NCI-H1436 treated with DMSO at 0.1 percent for 48 hours (cell line): ENCODE measurements at regions not wholly inside any gene's neighbourhood (a gene's known extent, or its start where the extent isn't known, plus 50 kb on each side); places are given as distances from the start of the nearest gene placed in this dataset.
"Not testable (repeated sequence)": the region's sequence is repeated elsewhere in the genome, so short reads cannot be mapped to it uniquely, and the experiment has no call there.

ENCODE experiments used
- DNase-seq: peaks from one replicate; lab custom pipeline; 2025; lab: John Stamatoyannopoulos, UW

DNA sequence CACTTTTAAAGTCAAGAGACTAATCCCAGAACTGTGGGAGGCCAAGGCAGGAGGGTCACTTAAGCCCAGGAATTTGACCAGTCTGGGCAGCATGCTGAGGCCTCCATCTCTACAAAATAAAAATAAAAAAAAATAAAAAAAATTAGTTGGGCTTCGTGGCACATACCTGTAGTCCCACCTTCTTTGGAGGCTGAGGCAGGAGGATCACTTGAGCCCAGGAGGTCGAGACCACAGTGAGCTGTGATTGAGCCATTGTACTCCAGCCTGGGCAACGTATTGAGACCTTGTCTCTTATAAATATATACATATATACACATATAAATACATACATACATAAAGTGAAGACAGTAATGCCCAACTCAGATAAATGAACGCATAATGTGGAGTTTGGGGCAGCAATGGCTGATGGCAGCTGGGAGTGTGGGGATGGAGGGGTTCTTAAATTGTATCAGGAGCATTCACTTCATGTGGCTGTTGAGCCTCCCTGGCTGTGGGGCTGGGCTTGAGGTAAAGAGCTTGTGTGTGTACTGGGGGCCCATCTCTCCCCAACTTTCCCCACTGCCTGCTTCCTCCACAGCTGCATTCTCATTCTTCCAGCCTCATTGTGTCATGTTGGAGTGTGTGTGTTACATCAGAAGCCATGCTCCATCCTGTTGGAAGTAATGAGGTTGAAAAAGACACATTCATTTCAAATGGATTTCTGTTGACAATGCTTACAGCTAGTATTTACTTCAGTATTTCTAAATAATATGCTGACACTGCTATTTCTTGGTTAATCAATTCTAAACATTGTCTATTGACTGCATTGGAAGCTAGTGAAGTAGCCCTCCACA, 96.5 kb upstream of the HS6ST1 start:
- no peak for DNase-seq

DNA sequence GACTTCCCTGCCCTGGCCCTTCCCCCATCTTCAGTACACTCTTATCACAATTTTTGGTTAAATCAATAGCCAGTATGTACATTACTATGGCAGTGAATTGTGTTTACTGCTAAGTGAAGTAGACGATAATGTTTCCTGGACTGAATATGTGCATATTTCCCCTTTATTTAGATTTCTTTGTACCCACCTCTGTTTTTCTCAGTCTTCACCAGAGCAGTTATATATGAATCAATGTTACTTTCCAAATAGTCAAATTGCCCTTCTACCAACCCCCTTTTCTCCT, 97.1 kb upstream of the HS6ST1 start:
- DNase-seq = no peak

DNA sequence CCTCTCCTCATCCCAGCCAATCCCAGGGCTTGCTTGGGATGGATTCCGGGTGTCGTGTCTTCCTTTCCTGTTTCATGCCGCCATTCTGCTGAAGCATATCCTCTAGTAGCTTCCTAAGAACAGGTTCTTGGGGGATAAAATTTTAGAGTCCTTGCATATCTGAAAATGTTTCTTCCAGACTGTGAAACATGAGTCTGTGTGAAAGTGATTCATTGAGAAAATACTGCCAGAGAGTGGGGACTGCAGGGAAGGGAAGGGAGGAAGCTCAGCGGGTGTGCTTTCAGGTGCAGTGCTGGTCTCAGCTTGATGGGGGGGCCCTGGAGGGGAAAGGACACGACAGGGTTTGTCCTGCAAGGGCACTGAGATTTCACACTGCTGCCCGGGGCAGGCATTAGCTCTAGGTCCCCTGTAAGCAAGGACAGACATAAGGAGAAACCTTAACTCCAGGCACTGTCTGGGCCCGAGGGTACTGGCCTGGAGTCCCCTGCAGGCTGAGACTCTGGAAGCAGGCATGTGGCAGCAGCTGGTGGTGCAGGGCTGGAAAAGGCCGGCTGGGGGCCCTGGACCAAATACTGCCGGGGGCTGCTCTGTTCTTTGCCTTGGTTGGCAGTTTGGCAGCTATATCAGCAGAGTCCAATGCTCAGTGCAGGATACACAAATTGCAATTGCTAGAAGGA, 97.6 kb upstream of the HS6ST1 start:
- no peak for DNase-seq

DNA sequence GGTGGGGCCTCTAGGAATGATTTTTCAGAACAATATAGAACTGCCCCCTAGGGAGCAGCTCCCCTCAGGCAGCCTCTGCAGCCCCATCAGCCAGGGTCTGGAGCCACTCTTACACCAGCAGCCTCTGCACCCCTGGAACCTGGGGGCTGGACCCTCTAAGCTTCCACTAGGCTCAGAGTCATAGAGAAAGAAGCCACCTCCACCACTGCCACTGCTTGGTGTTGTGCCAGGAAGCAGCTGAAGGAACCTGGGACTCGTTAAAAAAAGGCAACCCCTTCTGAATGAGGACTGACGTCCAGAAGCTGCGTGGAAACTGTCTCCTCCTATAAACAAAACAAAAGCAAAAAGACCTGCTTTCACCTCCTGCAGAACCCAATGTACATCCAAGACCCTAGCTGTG, 98.1 kb upstream of the HS6ST1 start:
- no peak for DNase-seq

DNA sequence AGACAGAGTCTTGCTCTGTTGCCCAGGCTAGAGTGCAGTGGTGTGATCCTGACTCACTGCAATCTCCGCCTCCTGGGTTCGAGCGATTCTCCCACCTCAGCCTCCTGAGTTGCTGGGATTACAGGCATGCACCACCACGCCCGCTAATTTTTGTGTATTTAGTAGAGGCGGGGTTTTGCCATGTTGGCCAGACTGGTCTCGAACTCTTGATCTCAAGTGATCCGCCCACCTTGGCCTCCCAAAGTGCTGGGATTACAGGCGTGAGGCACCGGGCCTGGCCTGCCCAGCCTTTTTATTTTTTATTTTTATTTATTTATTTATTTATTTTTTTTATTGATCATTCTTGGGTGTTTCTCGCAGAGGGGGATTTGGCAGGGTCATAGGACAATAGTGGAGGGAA, 98.6 kb upstream of the HS6ST1 start:
- DNase-seq = not testable (repeated sequence)

DNA sequence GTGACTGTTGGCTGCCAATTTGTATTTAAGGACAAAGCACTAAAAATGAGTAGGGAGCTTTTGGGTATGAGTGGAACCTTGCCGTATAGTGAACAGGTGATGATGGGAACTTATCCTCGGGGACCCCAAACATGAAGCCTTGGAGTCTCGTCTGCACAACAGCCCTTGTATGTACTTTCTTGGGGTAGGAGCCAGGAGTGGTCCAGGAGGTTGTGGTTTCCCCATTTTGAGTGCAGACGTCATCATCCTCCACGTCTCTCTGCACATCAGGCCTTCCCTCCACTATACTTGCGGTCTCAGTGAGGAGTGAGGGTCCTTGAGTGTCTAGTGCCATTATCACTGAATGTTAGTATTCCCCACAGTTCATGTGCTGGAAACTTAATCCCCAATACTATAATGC, 101.5 kb upstream of the HS6ST1 start:
- DNase-seq = no peak

DNA sequence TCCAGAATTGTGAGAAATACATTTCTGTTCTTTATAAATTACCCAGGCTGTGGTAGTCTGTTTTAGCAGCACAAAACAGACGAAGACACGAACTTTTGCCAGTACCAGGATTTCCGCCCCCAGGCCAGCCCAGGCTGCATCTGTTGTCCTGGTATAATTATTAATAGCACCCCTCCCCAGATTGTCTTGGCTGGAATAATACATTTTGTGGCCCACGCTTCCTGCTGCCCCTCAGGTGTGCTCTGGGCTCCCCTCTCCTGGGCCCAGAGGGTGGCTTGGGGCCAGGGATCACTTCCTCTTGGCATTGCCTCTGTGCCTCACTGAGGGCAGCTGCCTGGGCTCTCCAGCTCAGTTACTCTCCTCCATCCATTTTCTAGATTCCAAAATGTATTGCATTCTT, 102.1 kb upstream of the HS6ST1 start:
- DNase-seq = no peak

DNA sequence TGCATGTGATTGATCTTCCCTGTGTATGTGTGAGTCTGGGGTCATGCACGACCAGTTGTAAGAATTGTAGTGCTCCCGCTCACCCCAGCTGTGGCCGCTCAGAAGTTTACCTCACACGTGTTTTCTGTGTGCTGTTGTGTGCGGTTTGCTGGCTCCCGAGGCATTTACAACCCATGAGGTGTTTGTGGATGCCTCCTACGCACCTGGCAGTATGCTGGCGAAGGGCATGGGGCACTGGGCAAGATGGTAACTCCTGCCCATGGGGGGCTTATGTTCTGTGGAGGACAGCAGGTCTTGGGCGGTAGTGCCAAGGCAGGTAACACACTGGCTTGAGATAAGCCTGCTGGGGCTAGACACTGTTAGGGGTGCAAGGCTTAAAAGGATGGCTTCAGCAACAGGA, 102.6 kb upstream of the HS6ST1 start:
- DNase-seq = no peak

DNA sequence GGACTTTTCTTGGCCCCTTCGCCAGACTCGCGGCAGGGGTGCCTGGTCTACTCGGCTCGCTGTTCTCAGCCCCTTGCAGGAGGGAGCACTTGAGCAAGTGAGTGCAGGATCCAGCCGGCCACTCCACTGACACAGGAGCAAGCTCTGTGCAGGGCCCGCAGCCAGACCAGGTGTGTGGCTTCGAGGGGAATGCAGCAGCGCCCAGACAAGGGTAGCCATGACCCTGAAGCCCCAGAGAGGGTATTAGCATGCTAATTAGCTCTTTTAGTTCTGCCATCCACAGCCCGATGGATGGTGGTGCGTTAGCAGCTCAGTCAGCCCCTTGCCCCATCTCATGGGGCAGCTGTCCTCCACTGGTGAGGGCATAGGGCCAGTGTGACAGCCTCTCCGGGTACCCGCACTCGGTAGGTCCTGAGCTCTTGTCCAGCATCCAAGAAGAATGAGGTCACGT, 103.2 kb upstream of the HS6ST1 start:
- no peak for DNase-seq

DNA sequence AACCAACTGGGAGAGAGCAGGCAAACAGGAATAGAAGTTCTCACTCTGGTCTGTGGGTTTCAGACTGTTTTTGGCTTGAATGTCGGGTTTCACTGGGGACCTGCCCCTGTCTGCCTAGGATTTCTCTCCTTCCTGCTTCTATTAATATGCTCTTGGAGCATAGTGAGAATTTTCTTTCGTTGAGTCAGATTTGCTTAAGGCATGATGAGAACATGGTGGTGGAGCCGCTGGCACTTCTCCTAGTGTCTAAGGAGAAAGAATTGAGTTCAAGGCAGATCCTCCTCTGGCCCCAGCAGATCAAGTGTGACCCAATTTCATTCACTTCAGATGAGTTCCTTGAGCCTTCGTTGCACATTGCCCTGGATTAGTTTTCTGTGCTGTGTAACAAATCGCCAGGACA, 103.9 kb upstream of the HS6ST1 start:
- no peak for DNase-seq

DNA sequence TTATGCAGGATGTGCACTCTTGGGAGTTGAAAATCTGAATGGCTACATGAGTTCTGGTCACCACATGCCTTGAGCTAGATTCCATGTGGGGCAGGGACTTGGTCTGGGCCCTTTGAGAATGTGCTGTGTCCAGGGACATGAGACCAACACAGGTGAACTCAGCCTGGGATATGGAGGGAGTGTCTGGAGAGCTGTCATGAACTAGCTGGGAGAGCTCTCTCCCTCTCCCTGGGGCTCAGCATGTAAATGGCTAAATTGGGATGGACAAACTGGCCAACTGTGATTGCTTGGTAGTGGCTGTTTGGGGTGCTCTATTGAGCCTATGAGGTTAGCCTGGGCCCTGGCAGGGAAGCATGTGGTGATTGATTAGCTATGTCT, 105.1 kb upstream of the HS6ST1 start:
- DNase-seq = no peak

DNA sequence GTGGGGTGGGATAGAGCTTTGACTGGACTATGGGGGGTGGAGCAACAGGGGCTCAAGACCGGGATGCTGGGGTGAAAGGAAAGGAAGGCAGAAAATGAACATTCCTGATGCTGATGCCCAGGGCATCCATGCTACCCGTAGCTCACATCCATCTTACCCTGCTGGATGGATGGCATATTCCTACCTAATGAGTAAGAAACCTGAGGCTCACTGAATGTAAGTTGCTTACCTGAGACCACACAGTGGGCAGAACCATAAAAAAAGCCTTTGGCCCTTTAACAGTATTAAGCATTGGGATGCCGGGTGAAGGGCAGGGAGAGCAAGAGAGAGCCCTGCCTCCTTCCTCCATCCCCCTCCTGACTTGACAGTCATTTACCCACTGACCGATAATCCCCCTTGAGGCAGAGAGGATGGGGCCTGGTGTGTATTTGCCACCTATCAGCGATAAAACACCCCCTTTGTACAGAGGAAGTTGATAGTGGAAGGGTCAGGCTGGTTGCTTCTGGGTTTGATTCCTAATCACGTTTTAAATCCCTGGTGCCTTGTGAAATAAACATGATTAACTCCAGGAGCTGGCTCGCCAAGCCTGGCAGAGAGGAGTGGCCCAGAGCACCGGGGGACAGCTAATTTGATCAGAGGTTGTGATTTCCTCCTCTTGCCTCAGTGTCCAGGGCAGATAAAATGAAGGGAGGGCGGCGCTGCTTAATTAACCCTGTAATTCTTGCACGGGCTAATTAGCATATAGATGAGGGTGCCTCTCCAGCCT, 105.9 kb upstream of the HS6ST1 start:
- no peak for DNase-seq

DNA sequence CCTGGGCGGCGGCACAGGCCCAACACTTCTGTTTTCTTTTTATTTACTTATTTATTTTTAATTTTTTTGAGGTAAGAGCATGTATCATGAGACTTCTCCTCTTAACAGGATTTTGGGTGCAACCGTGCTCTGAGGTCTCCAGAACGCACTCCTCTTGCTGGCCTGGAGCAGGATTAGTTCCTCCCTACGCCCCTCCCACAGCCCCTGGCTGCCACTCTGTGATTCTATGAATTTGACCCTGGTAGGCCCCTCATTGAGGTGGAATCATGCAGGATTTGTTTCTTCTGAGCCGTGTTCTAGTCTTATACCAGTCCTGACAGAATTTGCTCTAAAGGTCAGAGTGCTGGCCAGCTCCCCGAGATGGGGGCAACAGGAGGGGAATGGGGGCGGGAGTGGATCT, 106.5 kb upstream of the HS6ST1 start:
- no peak for DNase-seq

DNA sequence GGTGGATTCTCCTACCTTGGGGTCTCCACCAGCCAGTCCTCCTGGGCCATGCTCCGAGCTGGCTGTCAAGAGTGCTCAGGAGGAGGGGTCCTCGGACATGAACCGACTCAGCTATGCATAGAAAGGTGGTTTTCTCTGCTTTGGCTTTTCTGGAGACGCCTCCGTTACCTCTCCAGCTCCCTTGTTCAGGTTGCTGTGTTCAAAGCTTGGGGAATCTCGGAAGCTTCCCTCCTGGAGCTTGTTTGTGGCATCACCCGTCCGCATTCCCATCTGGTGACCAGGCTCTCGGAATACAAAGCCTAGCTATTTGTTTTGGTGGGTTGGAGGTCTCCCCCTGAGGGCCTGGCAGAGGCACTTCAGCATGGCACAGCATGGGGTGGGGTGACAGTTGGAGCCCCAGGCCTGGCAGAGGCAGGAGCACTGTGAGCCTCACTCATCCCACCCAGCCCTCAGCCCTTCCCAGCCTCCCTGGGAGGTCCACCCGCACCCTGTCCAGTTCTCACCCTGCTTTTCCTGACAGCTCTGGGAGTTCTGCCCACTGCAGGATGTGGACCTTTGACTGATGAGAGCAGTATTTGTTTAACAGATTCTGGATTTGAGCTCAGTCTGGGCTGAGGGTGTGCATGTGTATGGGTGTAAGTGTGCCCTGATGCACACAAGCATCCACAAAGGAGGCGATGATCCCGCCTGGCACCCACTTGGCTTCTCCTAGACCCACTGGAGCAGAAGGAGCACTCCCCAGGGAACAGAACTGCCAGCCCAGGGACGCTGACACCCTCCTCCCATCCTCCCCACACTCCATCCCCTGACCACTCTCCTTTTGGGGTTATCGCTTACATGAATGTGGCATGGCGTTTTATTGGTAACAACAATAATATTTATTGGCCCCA, 107.3 kb upstream of the HS6ST1 start:
- DNase-seq = no peak

DNA sequence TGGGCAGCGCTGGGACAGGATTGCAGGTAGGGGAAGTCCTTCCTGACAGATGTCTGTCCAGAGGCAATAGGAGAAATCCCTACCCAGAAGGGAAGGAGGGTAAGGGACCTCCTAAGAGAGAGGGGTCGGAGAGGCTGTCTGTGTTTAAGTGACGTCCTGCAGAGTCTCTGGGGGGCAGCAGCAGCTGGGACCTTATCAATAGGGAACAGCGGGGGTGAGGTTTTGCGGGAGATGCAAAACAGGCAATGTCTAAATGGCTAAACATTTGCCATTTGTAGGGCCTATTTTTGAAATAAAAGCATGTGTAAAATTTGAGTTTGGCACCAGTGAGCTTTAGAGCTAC, 108.7 kb upstream of the HS6ST1 start:
- no peak for DNase-seq

DNA sequence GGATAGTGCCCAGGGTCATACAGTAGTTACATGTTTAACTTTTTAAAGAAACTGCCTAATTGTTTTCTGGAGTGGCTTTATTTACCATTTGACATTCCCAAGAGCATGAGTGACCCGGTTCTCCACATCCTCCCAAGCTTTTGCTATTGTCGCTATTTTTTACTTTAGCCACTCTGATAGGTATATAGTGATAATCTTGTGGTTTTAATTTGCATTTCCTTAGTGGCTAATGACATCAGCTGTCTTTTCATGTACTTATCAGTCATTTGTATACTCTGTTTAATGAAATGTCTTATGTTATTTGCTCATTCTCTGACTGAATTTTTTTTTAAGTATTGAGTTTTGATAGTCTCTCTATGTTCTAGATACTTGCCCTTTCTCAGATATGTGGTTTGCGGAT, 109.7 kb upstream of the HS6ST1 start:
- no peak for DNase-seq

DNA sequence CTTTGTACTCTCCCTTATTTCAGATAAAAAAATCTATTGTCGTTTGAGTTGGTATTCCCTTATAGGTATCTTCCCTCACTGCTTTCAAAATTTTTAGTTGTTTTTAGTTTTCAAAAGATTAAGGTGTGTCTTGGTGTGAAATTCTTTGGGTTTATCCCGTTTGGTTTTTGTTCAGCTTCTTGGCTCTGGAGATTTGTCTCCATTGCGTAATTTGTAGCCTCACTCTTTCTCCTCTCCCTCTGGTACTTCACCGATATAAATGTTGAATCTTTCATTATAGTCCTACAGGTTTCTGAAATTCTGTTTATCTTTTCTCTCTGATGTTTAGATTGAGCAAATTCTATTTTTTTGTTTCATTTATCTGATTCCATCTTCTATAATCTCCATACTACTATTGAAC, 113.8 kb upstream of the HS6ST1 start:
- DNase-seq = no peak

DNA sequence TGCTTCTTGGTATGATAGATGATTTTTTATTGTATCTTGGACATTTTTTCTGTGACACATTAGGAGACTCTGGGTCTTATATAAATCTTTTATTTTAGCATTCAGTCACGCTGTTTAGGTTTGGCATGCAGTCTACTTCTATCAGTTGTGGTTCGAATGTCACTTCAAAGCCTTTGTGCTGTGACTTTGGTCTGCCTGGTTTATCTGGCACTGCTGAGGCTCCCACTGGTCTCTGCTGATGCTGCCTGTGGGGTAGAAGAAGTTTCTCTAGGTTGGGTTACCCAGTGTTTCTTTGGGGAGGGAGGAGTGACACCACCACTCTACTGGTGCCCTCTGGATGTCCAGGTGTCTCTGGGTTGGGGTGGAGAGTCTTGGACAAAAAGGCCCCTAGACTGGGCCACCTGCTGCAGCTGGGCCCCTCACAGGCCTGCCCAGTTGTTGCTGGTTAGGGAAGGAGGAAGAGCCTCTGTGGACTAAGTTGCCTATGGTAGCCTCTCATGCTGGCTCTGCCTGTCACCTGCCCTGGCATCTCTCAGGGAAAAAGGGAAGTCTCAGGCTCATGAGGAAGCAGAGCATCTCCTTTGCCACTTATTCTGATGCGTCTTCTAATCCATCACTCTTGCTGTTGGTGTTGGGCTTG, 115.4 kb upstream of the HS6ST1 start:
- DNase-seq = no peak

DNA sequence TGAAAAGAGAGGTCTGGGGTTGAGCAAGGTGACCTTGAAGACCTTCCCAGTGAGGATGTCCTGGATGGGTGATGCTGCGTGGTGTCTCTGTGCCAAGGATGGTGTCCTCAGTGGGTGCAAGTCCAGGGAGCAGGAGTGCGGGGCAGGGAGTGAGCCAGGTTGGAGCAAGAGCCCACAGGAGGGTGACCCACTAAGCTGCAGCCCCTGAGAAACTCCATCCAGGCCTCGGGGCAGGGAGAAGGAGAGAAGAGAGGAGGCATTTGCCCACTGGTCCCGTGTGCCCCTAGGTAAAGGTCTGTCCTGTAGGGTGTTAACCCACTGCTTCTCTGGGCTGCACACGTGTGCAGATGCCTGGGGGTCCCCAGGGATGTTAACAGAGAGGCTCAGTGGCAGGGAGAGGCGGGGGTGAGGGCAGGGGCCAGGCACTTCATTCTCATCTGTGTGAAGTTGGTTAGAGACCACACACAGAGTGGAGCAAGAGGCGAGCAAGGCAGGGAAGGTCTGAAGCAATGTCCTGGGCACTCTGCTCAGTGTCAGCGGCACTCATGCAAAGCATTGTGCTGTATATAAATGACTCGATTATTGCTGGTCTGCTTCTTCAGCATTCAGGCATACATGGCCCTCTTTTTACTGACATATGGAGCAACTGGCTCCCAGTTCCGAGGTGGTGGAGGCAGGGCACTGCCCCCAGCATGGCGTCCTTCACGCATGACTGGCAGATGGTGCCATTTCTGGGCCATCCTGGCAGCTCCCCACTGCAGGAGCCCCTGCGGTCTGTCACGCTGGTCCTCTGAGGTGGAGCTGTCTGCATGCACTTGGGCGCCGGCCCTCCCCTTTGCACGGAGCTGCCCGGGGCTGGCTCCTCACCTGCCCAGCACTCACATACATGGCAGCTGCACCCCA, 117.2 kb upstream of the HS6ST1 start:
- no peak for DNase-seq

DNA sequence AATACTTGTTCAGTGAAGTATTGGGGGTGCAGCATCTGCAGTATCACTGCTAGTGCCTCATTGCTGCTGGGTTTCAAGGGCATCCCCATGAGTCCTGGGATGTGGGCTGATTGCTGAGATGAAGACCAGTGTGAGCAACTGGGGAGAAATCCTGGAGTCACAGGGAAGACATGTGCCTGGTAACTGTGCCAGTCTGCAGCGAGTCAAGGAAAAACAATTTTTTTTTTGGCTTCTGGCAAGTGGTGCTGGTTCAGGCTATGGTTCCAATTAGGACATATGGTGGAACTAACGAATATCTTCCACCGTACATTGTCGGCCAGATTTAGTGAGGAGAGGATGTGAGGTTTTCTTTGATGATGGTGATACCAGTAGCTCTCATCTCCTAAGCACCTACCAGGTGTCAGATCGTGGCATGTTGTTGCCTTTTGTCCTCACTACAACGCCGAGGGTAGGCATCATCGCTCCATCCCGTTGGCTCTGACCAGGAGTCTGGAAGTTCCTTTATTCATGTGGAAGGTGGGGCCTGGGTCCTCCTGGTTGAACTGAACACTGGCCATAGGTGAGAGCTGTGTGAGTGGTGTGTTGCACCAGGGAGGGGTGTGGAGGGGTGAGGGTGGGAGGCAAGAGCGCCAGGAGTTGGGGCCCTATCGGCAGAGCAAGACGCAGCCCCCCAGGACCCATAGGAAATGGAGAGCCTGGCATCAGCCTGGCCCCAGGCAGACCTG, 118.0 kb upstream of the HS6ST1 start:
- DNase-seq = no peak
